Chondrocyte (in vitro differentiated cells): ENCODE measurements at regions not wholly inside any gene's neighbourhood (a gene's known extent, or its start where the extent isn't known, plus 50 kb on each side); places are given as distances from the start of the nearest gene placed in this dataset.

Experiments used
- DNase-seq: peaks from one replicate; pipeline ENCODE4 v3.0.0; 2021; ENCODE audit warnings: mixed read lengths, low spot score
- H3K27ac Mint-ChIP-seq: one replicate; pipeline ENCODE4 v1.8.0; 2021; ENCODE audit warnings: mild to moderate bottlenecking, moderate library complexity, mixed read lengths; ENCODE audit not compliant: unreplicated experiment
- H3K27me3 Mint-ChIP-seq: 2 replicates; pipeline ENCODE4 v1.8.0; 2021; ENCODE audit warnings: low read depth, mixed read lengths
- H3K36me3 Mint-ChIP-seq: 2 replicates; pipeline ENCODE4 v1.8.0; 2021; ENCODE audit warnings: low read depth, mixed read lengths
- H3K4me1 Mint-ChIP-seq: 2 replicates; pipeline ENCODE4 v1.8.0; 2021; ENCODE audit warnings: low read depth, mild to moderate bottlenecking, mixed read lengths
- H3K4me3 Mint-ChIP-seq: one replicate; pipeline ENCODE4 v1.8.0; 2021; ENCODE audit warnings: mild to moderate bottlenecking, moderate library complexity, mixed read lengths; ENCODE audit not compliant: unreplicated experiment
- H3K9me3 Mint-ChIP-seq: 2 replicates; pipeline ENCODE4 v1.8.0; 2021; ENCODE audit warnings: low read depth, mixed read lengths
- CTCF ChIP-seq: fragments of 200-600 bp; sonication (generic); IDR thresholded peaks from 2 replicates; pipeline ENCODE4 v1.5.0; 2021; ENCODE audit warnings: antibody characterized with exemption, mild to moderate bottlenecking, moderate library complexity

GRCh38 chr2:29990129-29990528 is 68.7 kb upstream of the ALK start:
- peaks cover 3% of the 10 kb centered on the region for H3K27me3 Mint-ChIP-seq
- H3K4me3 Mint-ChIP-seq = no peak overlapping the region
- no peaks in the 10 kb centered on the region for H3K9me3 Mint-ChIP-seq
- no peak for TF ChIP-seq CTCF
- H3K36me3 Mint-ChIP-seq = no peaks in the 10 kb centered on the region
- H3K4me1 Mint-ChIP-seq = no peaks in the 10 kb centered on the region
- no peak for DNase-seq
- no peak overlapping the region for H3K27ac Mint-ChIP-seq

- no peaks in the 10 kb centered on the region for H3K4me1 Mint-ChIP-seq
- no peaks in the 10 kb centered on the region for H3K9me3 Mint-ChIP-seq
- H3K4me3 Mint-ChIP-seq = no peak overlapping the region
- peaks cover 8% of the 10 kb centered on the region for H3K27me3 Mint-ChIP-seq
- no peak for TF ChIP-seq CTCF
- H3K36me3 Mint-ChIP-seq = no peaks in the 10 kb centered on the region
- DNase-seq = no peak
- H3K27ac Mint-ChIP-seq = no peak overlapping the region
These were observed 69.7 kb upstream of the ALK start for GRCh38 chr2:29991086-29991485.

- TF ChIP-seq CTCF = no peak
- no peak for DNase-seq
- H3K36me3 Mint-ChIP-seq = no peaks in the 10 kb centered on the region
- H3K27me3 Mint-ChIP-seq = peaks cover 12% of the 10 kb centered on the region
- no peaks in the 10 kb centered on the region for H3K4me1 Mint-ChIP-seq
- peaks cover 9% of the 10 kb centered on the region for H3K9me3 Mint-ChIP-seq
- no peak overlapping the region for H3K4me3 Mint-ChIP-seq
- H3K27ac Mint-ChIP-seq = no peak overlapping the region
These were observed 73.9 kb upstream of the ALK start for GRCh38 chr2:29995241-29995640.

GRCh38 chr2:30003128-30003527 is 81.7 kb upstream of the ALK start:
- Mint-ChIP-seq H3K36me3 (no peaks in the 10 kb centered on the region), H3K4me3 (no peak overlapping the region), H3K27ac (no peak overlapping the region), H3K27me3 (peaks cover 5% of the 10 kb centered on the region), H3K4me1 (no peaks in the 10 kb centered on the region), H3K9me3 (peaks cover 9% of the 10 kb centered on the region)
- no peak for TF ChIP-seq CTCF
- no peak for DNase-seq

- peaks cover 26% of the 10 kb centered on the region for H3K27me3 Mint-ChIP-seq
- H3K27ac Mint-ChIP-seq = no peak overlapping the region
- TF ChIP-seq CTCF = no peak
- no peak overlapping the region for H3K4me3 Mint-ChIP-seq
- H3K36me3 Mint-ChIP-seq = no peaks in the 10 kb centered on the region
- no peak for DNase-seq
- peaks cover 8% of the 10 kb centered on the region for H3K4me1 Mint-ChIP-seq
- no peaks in the 10 kb centered on the region for H3K9me3 Mint-ChIP-seq
These were observed 101.2 kb upstream of the ALK start for GRCh38 chr2:30022444-30023071.
